Left lung (tissue), 4 donors: ENCODE measurements at regions not wholly inside any gene's neighbourhood (a gene's known extent, or its start where the extent isn't known, plus 50 kb on each side); places are given as distances from the start of the nearest gene placed in this dataset.

Experiments
- ATAC-seq: fragments of 200-7000 bp; cut with Tn5 transposase; one replicate; pipeline ENCODE4 v1.9.1; 2020; ENCODE audit warnings: moderate library complexity
- DNase-seq, 4 donors: peaks; one replicate each; pipeline ENCODE4 v3.0.0-alpha.2; 2013 to 2020
- H3K27ac ChIP-seq, 2 donors: fragments of 200-600 bp; sonication (generic) in 1 of 2; one replicate each; pipeline versions ENCODE4 v1.5.0 to v1.8.0; 2020 to 2021
- H3K27me3 ChIP-seq, 2 donors: fragments of 200-600 bp; sonication (generic) in 1 of 2; one replicate each; pipeline versions ENCODE4 v1.5.0 to v1.8.0; 2020 to 2021
- H3K36me3 ChIP-seq, 2 donors: fragments of 200-600 bp; sonication (generic) in 1 of 2; one replicate each; pipeline versions ENCODE4 v1.5.0 to v1.8.0; 2020 to 2021
- H3K4me1 ChIP-seq, 2 donors: fragments of 200-600 bp; one replicate each; pipeline ENCODE4 v1.8.0; 2021
- H3K4me3 ChIP-seq, 2 donors: fragments of 200-600 bp; sonication (generic) in 1 of 2; one replicate each; pipeline versions ENCODE4 v1.5.0 to v1.8.0; 2020 to 2021; ENCODE audit warnings: mild to moderate bottlenecking in 1 of 2
- H3K9me3 ChIP-seq, 2 donors: fragments of 200-600 bp; sonication (generic) in 1 of 2; one replicate each; pipeline versions ENCODE4 v1.5.0 to v1.8.0; 2020 to 2021
- intact Hi-C, 2 donors: fragments of 100-400 bp; cut with DNase I; formaldehyde crosslinking; loops; one replicate each; pipeline versions ENCODE4 v1.11.2 to v1.14.2; 2022
- TF ChIP-seq, protein P1 (sequence below), 2 donors: fragments of 200-600 bp; sonication (generic) in 1 of 2; IDR thresholded peaks; one replicate each; pipeline versions ENCODE4 v1.5.0 to v1.8.0; 2021; ENCODE audit warnings: antibody characterized with exemption in 2 of 2
- donor health status: DM: no; HTN: yes; CAD: no.
- donor health status: DM: no; HTN: no; CAD: no.

DNA sequence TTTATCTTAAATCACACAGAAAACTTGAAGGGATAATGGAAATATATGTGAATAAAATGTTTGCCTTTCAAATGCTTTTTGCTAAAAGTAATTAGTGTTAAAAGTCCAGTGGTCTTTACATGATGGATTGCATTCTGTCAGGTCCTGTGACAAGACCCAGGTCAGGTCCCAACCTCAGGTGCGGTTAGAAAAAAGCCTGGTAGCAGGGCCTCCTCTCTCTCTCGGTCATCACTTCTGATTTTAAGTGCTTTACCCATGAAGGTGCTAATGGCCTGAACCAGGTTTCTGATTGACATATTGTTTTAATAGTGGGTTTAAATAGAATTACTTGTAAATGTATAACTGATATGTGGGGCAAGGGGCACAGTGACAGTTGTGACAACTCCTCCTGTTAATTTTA lies 736.3 kb downstream of the POM121L12 start:
- H3K4me3 ChIP-seq: no peak overlapping the region
- no peaks in the 10 kb centered on the region for H3K4me1 ChIP-seq
- no peaks in the 10 kb centered on the region for H3K36me3 ChIP-seq
- intact Hi-C loops: no loop called here
- no peak overlapping the region for H3K27ac ChIP-seq
- H3K9me3 ChIP-seq: peaks cover 0 to 22% of the 10 kb centered on the region in 2 donors
- TF ChIP-seq, protein P1, sequence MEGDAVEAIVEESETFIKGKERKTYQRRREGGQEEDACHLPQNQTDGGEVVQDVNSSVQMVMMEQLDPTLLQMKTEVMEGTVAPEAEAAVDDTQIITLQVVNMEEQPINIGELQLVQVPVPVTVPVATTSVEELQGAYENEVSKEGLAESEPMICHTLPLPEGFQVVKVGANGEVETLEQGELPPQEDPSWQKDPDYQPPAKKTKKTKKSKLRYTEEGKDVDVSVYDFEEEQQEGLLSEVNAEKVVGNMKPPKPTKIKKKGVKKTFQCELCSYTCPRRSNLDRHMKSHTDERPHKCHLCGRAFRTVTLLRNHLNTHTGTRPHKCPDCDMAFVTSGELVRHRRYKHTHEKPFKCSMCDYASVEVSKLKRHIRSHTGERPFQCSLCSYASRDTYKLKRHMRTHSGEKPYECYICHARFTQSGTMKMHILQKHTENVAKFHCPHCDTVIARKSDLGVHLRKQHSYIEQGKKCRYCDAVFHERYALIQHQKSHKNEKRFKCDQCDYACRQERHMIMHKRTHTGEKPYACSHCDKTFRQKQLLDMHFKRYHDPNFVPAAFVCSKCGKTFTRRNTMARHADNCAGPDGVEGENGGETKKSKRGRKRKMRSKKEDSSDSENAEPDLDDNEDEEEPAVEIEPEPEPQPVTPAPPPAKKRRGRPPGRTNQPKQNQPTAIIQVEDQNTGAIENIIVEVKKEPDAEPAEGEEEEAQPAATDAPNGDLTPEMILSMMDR (IDR thresholded peaks at IDR 0.05): no peak
- DNase-seq (no peak), ATAC-seq (no peak)
- no peaks in the 10 kb centered on the region for H3K27me3 ChIP-seq

DNA sequence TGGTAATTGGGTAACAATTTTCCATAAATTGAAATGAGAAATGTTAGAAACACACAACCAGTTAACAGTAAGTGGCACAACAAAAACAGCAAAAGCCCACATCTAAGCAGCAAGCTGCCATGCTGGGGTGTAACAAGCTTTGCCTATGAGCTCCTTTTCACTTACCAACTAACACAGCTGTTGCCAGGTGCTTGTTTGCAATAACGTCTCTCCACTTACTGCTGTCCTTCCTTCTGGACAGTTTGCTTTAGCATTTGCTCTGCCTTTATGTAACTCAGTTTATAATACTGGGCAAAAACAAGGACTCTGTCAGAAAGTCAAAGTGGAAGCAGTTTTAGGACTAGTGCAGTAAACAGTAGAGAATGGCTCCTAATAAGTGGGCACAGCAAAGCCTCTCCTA lies 740.9 kb downstream of the POM121L12 start:
- H3K4me1 ChIP-seq: no peaks in the 10 kb centered on the region
- DNase-seq (no peak), ATAC-seq (no peak)
- H3K4me3 ChIP-seq: no peak overlapping the region
- intact Hi-C loops: no loop called here
- H3K27me3 ChIP-seq: no peaks in the 10 kb centered on the region
- TF ChIP-seq, protein P1 (IDR thresholded peaks at IDR 0.05): no peak
- H3K9me3 ChIP-seq: peaks cover 0 to 15% of the 10 kb centered on the region in 2 donors
- no peak overlapping the region for H3K27ac ChIP-seq
- H3K36me3 ChIP-seq: no peaks in the 10 kb centered on the region

DNA sequence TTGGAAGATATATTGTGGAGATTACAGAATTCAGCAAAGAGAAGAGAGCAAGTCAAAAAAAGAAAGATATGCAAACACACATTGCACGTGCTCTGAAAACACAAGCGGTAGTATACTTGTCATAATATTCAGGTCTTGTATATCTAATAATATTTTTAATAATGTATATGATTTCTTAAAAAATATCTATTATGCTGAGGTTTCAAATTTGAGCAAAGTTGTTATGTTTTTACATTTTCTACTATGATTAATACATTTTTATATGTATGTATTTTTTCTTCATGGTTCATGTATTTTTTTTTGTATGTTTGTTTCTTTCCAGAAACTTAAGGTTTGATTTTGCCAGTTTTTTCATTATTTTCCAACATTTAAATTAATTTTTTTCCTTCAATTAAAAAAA lies 752.4 kb upstream of the VSTM2A start:
- ATAC-seq (no peak), DNase-seq (no peak)
- Histone ChIP-seq H3K4me1 (no peaks in the 10 kb centered on the region), H3K36me3 (no peaks in the 10 kb centered on the region), H3K27ac (no peak overlapping the region), H3K4me3 (no peak overlapping the region), H3K27me3 (no peaks in the 10 kb centered on the region), H3K9me3 (peaks cover 0 to 22% of the 10 kb centered on the region in 2 donors)
- TF ChIP-seq, protein P1 (IDR thresholded peaks at IDR 0.05): no peak
- intact Hi-C loops: no loop called here

DNA sequence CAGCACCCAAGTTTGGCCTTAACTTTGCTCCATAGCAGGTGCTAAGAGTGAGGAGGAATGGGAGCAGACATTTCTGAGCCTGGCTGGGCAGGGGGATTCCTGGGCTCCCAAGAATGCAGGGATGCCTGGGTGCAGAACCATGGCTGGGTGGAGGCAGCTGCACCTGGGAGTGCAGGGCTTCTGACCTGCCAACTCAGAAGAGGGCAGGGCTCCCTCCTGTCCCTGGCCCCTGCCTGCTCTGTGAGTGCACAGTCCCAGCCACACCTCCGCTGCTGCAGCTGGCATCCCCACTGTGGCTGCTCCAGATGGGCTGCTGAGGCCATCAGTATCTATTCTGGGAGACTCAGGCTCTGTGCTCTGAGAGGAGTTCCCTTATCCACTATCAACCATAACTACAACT lies 747.4 kb upstream of the VSTM2A start:
- no peaks in the 10 kb centered on the region for H3K4me1 ChIP-seq
- DNase-seq: peak in 1 of 4 donors; percentile 65
- no peak overlapping the region for H3K27ac ChIP-seq
- H3K4me3 ChIP-seq: no peak overlapping the region
- ATAC-seq: no peak
- intact Hi-C loops: no loop called here
- H3K36me3 ChIP-seq: no peaks in the 10 kb centered on the region
- TF ChIP-seq, protein P1 (IDR thresholded peaks at IDR 0.05): no peak
- H3K9me3 ChIP-seq: peaks cover 0 to 27% of the 10 kb centered on the region in 2 donors
- H3K27me3 ChIP-seq: no peaks in the 10 kb centered on the region

DNA sequence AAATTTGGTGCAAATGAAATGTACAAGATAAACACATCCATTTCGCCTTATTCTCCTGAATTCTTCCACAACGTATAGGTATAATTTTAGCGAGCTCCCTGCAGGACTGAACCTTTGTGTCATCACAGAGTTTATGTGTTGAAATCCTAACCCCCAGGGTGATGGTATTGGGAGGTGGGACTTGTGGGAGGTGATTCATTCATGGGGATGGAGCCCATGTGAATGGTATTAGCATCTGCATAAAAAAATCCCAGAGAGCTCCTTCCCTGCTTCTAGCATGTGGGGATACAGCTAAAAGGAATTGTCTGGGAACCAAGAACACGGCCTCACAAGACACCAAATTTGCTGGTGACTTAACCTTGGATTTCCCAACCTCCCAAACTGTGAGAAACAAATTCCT lies 741.4 kb upstream of the VSTM2A start:
- Histone ChIP-seq H3K9me3 (peaks cover 0 to 16% of the 10 kb centered on the region in 2 donors), H3K36me3 (no peaks in the 10 kb centered on the region), H3K27me3 (no peaks in the 10 kb centered on the region), H3K27ac (no peak overlapping the region), H3K4me3 (no peak overlapping the region), H3K4me1 (no peaks in the 10 kb centered on the region)
- no peak for DNase-seq
- intact Hi-C loops: no loop called here
- no peak for ATAC-seq
- TF ChIP-seq, protein P1 (IDR thresholded peaks at IDR 0.05): no peak
